Activated gamma-delta T cell (primary cell): ENCODE measurements at regions not wholly inside any gene's neighbourhood (a gene's known extent, or its start where the extent isn't known, plus 50 kb on each side); places are given as distances from the start of the nearest gene placed in this dataset.
"Not testable (repeated sequence)": the region's sequence is repeated elsewhere in the genome, so short reads cannot be mapped to it uniquely, and the experiment has no call there.

ENCODE experiments used
- DNase-seq: peaks from one replicate; lab custom pipeline; 2025; lab: John Stamatoyannopoulos, UW

DNA sequence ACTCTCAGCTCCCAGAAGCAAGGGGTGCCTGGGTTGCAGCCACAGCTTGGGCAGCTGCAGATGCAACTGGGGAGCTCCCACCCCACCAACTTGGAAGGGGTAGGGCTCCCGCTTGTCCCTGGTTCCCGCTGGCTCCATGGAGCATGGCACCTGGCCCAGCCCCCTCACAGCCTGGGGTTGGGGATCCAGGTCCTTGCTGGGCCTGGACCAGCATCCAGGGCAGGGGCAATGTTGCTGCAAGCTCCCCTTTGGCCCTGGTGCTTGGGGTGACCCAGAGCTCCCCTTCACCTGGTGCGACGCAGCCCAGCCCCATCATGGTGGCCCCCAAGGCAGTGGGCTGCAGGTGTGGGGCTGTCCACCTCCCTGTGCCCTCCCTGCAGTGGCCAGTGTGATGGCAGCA is 99.6 kb upstream of the FRMD4B start:
- no peak for DNase-seq

DNA sequence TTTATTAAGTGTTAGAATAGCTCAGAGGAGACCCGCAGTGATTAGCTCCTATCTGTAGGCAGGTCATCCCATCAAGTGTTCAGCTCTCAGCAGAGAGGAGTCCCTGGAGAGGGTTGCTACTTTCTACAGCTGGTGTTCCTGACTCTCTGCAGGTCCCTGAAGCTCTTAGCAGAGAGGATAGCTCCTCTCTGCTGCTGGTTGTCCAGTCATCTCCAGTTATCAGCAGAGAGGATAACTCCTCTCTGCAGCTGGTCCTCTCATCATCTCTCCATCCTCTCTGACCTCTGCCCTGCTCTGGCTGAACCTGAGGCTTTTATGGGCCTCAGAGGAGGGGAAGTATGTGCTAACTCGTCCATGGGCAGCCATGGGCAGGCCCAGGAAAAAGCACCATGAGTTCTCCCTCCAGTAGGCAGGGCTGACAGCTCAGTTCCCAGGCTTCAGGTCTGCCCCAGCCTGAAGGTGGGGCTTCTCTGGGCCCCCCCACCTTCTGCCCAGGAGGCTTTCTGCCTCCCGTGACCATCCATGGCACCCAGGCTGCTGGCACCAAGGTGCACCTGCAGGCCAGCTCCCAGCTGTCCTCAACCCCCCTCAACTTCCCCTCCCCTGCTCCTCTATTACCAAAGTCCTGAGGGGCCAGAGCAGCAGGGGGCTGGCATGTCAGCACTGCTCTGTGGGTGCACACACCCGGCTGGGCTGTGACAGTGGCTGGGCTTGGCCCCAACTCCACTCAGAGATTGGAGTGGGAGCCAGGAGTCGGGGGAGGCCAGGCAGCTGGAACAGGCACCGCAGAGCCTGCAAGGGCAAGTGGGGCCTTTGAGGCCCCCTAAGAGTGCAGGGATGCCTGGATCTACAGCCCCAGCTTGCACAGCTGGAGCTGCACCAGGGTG is 98.9 kb upstream of the FRMD4B start:
- no peak for DNase-seq

DNA sequence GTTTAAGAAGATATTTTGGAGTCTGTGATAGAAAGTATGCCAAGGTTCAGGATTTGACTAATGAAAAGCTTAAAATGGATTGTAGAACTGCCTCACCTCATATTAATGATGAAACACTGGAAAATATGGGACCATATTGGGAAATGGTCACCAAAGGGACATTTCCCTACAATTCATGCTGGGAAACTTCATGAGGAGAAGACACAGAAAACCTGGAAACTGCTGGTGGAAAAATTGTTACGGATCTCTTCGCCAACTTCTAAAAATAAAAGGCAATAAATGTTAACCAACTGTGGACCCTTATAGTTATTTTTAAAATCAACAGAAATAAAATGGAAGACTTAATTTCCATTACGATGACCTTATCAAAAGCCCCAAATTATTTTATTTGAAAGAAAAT is 97.6 kb upstream of the FRMD4B start:
- DNase-seq, result no peak

DNA sequence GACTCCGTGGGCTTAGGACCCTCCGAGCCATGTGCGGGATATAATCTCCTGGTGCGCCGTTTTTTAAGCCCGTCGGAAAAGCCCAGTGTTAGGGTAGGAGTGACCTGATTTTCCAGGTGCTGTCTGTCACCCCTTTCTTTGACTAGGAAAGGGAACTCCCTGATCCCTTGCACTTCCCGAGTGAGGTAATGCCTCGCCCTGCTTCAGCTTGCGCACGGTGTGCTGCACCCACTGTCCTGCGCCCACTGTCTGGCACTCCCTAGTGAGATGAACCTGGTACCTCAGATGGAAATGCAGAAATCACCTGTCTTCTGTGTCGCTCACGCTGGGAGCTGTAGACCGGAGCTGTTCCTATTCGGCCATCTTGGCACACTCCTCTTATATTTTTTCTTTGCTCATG is 95.1 kb upstream of the FRMD4B start:
- not testable (repeated sequence) for DNase-seq

DNA sequence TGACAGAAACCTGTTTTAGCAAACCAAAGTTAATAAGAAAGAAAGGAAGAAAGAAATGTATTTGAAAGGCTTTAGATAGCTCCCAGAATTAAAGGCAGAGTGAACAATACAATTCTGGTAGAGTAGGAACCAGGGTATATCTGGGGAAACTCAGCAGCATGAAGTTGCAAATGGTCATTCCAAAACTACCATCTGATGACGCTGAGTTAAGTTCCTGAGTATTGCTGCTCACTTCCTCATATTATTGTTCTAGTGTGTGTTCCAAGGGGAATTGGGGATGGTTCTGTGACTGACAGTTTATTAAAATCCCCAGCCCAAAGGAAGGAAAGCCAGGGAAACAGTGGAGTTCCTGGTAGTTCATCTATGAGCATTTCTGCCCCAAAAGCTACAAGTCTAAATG is 88.3 kb upstream of the FRMD4B start:
- no peak for DNase-seq

DNA sequence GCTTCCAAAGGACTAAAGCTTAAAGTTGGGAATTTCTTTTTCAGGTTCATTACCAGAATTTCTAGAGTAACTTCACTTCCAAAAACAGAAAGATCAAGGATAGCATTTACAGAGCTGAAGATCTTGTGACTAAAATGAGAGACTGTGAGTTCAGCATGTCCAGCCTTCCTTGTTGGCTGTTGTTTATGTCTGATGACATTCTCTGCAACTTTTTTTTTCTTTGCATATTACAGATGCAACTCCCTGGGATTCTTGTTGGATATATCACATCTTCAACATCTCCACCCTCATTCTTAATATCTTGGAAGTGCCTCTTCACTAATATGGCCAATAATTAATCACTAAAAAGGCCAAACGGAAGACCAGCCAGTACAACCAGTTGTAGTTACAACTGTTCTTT is 86.2 kb upstream of the FRMD4B start:
- DNase-seq, result no peak

DNA sequence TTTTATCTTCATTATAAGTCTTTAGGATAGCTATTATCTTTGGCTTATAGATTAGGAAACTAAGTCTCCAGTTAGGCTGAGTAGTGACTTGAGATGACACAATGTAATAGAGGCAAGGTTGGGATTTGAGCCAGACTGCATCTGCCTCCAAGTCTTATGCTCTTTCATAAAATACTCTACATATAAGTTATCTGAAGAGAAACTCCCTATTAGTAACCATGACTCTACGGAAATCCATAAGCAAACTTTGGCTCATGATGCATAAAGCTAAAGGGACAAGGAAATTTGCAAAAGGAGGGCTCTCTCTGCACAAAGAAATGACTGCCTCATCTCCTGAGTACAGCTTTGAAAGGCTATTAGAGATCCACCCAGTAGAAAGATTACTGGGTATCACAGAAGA is 77.6 kb upstream of the FRMD4B start:
- DNase-seq, result no peak

DNA sequence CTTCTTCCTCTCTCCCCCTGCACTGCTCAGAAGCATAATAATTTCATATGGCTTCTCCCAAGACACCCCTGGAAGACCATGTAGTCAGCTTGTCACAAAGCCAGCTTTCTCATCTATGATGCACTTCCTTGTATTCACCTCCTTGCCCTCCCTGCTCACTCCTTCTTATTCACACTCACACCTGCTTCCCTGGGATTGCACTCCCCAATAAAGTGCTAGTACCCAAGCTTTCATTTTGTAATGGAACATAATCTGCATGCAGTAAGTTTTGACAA is 76.9 kb upstream of the FRMD4B start:
- no peak for DNase-seq

DNA sequence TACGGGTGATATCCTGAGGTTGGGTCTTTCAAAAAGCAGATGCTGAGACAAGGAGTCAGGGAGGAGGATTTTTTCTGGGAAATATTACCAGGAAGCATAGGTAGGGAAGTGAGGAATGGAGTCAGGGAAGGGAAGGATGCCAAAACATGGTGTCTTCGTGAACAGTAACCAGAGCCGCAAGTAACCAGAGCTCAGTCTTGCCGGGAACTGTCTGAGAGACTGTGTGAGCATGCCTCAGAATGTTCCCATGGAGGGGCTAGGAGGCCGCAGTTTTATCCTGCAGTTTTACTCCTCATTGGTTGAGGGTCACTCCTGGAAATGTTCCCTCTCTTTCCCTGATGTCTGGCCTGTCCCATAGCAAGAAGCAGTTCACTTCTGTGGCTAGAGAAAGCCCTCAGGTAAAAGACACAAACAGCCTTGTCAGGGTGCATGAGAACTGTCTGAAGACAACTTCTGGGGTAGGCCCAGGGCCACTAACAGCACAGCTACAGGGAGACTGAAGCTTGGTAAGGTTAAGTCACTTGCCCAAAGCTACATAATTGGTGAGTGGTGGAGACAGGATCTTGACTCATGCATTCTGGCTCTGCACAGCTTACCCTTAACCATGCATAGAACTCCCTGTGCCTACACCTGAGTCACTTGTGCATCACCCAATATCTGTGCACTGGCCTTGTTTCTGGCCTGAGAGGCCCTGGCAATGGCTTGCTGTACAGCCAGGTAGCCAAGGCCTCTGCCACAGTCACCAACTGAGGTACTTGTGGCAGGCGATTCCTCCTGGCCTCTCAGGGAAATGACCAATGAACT is 76.3 kb upstream of the FRMD4B start:
- no peak for DNase-seq

DNA sequence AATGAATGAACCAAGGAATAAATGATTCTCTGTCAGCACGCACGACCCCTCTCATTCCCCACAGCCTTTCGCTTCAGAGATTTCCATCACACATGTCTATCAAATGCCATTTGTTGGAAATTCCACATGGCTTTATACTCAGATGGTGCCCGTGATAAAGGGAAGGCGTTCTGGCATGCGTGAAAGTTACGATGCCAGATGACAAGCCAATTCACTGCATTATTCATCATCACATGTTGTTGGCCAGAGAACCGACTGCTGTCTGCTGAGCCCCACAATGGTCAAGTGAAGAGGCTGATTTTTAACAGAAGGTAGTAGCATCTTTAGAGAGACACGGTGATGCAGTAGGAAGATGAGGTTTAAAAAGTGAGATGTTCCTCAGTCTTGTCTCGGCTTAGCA is 74.1 kb upstream of the FRMD4B start:
- no peak for DNase-seq

DNA sequence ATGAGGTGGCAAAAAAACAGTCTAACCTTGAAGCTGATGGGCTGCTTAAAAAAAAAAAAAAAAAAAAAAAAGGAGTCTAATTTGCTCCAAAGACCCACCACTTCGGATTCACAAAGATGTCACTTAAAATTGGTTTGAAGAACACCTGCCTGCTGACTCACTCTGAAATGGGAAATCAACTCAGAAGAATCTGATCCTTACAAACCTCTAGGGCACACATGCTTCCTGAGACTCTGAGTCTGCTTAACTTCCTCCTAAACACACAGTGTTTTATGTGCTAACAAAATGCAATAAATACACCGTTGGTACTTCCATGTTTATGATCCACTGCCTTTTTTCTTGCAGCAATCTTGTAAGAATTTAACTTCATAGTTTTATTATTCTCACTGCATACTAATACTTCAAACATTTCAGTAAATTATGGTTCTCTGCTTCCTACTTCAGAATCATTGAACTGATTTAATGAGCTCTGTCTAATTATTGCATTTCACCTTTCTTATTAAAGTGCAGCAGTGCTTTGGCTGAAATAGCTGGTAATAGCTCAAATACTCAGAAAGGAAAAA is 73.0 kb upstream of the FRMD4B start:
- DNase-seq, result no peak

DNA sequence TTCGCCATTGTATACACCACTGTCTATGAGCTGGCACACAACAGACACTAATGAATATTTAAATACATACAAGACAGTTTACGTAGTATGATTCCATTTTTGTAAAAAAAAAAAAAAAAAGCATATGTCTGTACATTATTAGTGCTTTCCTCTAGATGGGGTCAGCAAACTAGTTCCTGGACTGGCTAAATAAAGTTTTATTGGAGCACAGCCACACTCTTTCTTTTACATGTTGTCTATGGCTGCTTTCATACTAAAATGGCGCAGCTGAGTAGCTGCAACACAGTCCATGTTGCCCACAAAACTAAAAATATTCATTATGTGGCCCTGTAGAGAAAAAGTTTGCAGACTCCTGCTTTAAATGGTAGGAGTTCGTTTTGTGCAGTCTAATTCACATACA is 70.7 kb upstream of the FRMD4B start:
- no peak for DNase-seq

DNA sequence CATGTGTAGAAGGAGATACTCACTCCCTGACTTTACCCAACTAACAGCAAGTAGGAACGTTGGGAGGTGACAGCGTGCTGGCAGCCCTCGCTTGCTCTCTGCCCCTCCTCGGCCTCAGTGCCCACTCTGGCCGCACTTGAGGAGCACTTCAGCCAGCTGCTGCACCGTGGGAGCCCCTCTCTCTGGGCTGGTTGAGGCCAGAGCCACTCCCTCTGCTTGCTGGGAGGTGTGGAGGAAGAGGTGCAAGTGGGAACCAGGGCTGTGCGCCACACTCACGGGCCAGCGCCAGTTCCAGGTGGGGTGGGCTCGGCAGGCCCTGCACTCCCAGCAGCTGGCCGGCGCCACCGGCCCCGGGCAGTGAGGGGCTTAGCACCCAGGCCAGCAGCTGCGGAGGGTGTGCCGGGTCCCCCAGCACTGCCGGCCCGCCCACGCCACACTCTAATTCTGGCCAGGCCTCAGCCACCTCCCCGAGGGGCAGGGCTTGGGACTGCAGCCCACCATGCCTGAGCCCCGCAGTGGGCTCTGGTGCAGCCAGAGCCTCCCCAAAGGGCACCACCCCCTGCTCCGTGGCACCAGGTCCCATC is 68.4 kb upstream of the FRMD4B start:
- DNase-seq, result no peak

DNA sequence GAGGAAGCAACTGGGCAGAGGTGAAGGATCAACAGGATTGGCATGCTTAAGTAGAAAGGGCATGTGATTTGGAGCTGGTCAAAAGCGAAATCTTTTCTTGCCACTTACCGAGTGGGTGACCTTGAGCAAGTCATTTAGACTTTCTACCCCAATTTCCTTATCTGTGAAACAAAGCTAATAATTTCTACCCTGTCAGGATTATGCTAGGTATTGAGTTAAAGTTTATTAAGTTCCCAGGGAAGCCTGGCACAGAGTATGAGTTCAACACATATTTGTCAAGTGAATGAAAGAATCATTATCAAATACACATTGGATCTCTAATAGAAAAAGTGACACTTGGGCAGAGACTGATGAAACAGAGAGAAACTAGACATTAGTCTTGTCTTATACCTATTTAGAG is 66.4 kb upstream of the FRMD4B start:
- no peak for DNase-seq

DNA sequence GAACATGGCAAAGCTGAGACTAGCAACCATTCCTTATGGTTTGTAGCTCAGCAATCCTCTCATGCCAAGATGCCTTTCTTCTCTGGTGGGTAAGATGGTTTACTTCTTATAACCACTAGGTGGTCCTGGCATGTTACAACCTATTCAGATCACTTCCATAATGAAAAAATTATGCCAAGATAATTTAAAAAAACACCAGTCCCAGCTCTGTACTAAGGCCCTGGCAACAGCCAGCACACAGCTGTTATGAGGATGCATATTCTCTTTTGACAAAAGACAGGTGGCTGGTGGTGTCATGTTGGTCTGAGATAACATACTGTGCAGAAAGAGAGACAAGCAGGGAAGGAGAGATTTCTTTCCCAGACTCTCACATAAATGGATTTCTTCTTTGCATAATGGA is 65.7 kb upstream of the FRMD4B start:
- DNase-seq, result no peak

DNA sequence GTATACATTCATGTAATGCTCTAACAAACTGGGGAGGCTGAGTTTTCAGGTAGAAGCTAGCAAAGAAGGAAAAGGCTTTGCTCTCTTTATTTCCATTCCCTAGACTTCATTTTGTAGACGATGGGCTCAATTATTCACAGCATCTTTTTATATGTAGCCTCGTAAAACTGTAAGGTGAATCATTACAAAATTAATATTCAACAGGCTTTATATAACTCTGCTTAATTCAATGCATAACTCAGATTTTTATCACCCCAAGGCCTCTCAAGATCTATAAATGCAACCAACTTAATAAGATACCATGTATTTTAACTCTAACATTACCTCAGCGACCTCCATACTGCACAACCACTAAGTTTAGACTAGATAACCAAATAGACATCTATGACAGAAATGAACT is 63.0 kb upstream of the FRMD4B start:
- no peak for DNase-seq

DNA sequence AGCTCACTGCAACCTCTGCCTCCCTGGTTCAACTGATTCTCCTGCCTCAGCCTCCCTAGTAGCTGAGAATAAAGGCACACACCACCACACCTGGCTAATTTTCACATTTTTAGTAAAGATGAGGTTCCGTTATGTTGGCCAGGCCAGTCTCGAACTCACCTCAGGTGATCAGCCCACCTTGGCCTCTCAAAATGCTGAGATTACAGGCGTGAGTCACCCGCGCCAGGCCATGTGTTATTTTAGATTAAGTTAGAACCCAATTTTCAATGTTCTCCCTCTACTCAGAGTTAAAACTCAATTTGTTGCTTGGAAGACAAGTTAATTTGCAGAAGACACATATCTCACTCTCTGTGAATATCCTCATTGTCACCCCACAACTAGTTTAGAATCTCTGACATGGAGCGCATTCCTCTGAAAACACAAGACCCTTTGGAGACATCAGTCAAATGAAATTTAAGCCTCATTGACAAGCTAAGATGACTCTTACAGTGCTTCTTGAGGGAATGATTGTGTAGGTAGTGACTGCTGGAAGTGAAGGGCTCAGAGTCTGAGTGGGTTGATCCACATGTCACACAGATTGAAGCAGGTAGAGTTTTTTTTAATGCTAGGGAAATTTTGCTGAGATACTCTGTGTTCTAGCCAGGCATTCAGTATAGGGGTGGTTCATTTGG is 60.6 kb upstream of the FRMD4B start:
- no peak for DNase-seq

DNA sequence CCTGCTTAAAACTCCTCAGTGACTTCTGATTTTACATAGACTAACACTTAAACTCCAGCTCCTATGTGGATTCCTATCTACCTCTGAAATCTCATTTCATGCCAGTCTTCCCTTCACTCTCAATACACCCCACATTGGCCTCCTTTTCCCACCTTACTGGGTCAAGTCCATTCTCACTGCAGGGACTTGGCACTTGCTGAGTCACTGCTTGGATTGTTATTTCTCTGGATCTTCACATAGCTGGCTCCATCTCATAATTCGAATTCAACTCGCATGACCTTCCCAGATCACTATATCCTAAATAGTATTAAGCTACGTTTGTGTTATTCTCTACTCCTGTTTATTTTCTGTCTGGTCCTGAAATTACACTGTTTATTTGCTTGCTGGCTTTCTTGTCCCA is 59.6 kb upstream of the FRMD4B start:
- DNase-seq, result no peak

DNA sequence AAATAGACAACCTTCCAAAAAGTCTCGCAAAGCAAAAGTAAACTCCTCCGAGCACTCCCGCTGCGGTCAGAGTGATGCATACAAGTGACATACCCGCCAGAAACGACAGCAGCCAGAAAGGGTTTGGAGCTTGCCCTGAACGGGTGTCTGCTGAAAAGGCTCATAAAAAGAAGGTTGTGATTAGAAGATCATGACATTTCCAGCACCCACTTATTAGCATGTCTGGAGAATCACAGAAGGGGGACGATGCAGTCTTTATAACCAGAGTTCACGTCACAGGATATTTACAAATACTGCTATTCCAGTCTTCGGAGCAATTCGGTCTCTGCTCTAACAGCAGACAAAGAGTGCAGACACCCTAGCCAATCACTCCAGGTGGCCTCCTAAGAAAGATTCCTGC is 59.1 kb upstream of the FRMD4B start:
- no peak for DNase-seq

DNA sequence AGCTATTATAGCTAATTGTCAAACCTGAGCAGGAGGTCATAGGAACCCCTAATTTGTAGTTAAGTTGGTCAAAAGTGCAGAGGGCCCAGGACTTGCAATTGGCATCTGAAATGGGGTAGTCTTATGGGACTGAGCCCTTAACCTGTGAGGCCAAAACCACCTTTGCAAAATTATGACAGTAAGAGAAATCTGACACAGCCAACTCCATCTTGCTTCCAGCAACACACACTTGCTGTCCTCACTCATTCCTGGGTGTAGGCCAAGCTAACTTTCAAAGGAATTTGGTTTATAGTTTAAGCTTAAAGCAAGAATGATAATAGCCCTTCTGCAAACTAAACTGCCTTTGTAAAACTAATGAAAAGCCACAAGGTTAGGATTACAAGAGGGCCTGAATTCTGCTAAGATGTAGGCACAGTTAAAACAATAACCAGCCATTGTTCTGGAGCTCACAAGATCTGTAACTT is 57.6 kb upstream of the FRMD4B start:
- no peak for DNase-seq

DNA sequence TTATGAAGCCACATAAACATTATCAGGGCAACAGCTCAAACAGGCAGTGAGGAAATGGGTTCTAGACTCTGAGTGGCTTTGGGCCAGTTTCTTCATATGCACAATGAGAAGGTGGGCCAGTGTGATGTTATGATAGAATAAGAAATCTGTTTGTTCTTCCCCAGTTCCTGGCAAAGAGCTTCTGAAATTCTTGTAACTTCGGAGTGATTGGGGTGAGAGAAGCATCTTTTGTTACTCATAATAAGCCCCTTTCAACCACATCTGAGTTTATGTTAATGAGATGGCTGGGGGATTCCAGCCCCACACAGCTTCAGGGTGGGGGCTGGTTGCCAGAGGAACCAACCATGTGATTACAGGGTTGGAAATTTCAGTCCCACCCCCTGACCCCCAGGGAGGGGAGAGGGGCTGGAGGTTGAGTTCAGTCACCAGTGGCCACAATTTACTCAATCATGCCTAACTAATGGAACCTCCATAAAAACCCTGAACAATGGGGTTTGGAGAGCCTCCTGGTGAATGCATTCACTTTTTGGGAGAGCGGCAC is 57.0 kb upstream of the FRMD4B start:
- DNase-seq, result no peak

DNA sequence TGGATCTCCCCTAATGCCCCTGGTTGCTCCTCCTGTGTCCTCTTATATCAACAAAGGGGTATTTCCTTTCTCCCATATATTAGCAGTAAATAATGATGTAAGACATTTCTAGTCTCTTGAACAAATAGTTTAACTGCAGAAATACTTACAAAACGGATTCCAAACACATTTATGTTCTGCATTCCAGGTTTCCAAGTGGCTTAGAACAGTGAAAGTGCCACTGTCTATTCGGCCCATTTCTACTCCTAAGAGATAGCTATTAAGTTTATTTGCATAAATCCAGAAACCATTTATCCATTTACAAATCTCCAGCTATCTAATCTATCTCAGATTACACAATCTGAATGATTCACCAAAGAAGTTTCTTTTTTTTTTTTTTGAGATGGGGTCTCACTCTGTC is 55.8 kb upstream of the FRMD4B start:
- DNase-seq, result no peak
